Amygdala (tissue), 56 donors: ENCODE measurements at regions not wholly inside any gene's neighbourhood (a gene's known extent, or its start where the extent isn't known, plus 50 kb on each side); places are given as distances from the start of the nearest gene placed in this dataset.

ENCODE experiments used
- DNase-seq, 56 donors: peaks; one replicate each; lab custom pipeline; 2025; lab: John Stamatoyannopoulos, UW

GRCh38 chr13:59542303-59542702 lies 621.4 kb downstream of the DIAPH3 start:
- no peak for DNase-seq

DNA sequence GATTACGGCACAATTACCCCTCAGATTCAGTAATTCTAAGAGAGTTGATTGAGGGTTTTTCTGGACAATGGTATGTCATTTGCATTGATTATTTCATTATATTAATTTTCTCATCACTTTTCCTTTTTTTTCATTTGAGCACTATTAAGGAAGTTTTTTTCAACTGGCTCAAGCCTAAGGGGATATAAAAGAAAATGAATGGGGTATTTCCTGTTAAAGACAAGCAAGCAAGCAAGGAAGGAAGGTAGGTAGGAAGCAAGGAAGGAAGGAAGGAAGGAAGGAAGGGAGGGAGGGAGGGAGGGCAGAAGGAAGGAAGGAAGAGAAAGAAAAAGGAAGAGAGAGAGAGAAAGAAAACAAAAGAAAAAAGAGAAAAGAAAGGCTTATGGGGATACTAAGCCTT lies 620.3 kb downstream of the DIAPH3 start:
- no peak for DNase-seq

DNA sequence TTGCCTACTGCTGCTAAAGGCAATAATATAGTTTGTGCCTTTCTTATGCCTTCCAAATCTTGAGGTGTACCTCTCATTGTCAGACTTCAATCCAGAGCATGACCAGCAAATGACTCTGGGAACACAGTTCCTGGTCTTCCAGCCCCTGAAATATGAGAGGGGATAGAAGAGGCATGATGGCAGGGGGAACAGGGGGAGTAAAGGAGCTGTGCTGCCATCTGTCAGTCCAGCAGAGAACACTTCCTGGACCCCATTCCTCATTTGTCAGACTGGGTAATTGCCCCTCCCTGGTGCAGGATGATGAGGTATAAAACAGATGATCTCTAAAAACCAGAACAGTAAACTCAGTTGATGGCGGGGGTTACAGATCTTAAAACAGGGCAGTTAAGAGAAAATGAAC lies 618.7 kb downstream of the DIAPH3 start:
- no peak for DNase-seq

- DNase-seq: no peak
Measured at GRCh38 chr13:59546178-59546577, 617.5 kb downstream of the DIAPH3 start.

GRCh38 chr13:59547950-59548349 lies 615.8 kb downstream of the DIAPH3 start:
- no peak for DNase-seq

- no peak for DNase-seq
Measured at GRCh38 chr13:59562924-59563323, 600.8 kb downstream of the DIAPH3 start.

DNA sequence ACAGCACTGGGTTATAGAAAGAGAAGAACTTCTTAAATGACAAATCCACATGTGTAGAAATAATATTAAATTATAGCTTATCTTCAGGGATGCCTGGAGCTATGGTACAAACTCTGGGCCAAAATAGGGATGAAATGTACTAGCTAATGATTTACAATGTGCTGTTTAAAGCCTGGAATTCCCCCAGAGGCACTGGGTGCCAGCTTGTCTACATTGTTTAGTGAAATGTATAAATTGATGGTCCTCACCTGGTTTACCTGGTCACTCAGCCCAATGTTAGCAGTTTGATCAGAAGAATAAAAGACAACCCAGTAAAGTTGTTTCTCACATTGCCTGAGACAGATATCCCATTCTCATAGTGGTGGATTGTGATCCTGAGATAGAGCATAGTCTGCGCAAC lies 597.2 kb downstream of the DIAPH3 start:
- DNase-seq: no peak

DNA sequence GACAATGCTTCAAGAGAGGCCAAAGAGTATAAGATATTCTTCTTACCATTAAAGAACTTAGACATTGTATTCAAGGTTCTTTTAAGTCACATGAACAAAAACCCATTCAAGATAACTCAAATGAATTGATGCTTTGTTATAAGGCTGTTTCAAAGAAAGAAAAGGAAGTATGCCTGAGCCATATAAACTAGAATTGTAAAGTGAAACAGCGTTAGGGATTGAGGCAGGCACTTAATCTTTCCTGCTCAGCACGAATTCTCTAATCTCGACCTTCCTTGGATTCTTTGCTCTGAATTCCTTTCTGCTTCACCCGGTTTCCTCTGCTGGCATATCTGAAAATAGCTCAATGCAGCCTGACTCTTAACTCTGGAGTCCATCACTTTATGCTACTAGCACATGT lies 595.4 kb downstream of the DIAPH3 start:
- DNase-seq: no peak

- no peak for DNase-seq
Measured at GRCh38 chr13:59570204-59570603, 593.5 kb downstream of the DIAPH3 start.

GRCh38 chr13:59584101-59584500 lies 579.6 kb downstream of the DIAPH3 start:
- no peak for DNase-seq

DNA sequence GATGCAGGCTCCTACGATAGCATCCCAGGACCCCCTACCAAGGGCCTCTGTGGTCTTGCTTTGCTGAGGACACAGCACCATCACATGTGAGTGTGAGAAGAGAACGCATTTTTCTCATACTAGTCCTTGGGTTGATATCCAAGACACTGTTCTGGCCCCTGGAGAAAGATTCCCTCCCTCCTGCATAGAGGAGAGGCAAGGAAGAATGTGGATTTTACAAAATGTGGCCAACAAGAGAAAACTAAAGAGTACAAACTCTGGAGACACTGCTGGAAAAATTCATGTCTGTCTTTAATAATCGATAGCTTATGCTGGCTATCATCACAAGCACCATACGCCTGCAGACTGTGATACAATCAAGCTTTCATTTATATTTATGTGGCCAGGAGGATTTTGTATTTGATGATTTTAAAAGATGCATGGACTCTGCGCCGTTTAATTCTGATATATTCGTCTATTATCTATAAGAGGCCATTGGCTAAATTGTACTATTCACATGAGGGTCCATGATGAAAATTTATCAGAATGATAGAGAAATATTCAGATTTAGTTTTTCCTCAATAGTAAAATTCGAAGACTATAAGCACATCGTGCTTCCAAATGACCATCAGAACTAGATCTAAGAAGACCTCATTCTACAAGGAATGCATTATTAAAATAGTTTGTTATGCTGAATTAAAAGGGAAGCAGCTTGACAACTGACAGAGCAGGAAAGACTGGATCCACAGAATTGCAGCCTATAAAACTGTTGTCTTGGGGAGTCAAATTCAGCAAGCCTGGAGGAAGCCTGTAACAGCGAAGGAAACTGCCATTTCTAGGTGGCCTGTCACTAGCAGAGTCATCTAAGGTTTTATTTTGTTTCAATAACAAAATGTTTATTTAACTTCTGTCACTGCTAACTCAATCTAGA lies 578.7 kb downstream of the DIAPH3 start:
- DNase-seq: no peak

- no peak for DNase-seq
Measured at GRCh38 chr13:59587030-59587429, 576.7 kb downstream of the DIAPH3 start.

- no peak for DNase-seq
Measured at GRCh38 chr13:59587971-59588716, 575.6 kb downstream of the DIAPH3 start.

- no peak for DNase-seq
Measured at GRCh38 chr13:59588717-59589067, 575.0 kb downstream of the DIAPH3 start.

- DNase-seq: no peak
Measured at GRCh38 chr13:59601993-59602392, 561.7 kb downstream of the DIAPH3 start.

DNA sequence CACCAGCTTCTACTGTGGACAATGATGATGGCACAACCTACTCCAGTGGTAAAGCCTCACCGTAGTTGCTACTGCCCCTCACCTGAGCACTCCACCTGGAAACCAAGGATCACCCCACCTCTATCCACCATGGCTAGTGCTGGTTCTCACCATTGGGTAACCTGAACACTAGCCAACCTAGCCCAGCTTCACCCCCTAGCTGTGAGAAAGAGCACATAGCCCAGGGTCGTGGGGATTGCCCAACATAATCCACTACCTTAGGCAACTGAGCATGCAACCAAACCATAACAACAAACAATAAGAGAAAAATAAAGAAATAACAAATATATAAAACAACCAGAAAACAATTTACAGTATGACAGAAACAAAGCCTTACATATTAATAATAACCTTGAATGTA lies 560.1 kb downstream of the DIAPH3 start:
- no peak for DNase-seq

DNA sequence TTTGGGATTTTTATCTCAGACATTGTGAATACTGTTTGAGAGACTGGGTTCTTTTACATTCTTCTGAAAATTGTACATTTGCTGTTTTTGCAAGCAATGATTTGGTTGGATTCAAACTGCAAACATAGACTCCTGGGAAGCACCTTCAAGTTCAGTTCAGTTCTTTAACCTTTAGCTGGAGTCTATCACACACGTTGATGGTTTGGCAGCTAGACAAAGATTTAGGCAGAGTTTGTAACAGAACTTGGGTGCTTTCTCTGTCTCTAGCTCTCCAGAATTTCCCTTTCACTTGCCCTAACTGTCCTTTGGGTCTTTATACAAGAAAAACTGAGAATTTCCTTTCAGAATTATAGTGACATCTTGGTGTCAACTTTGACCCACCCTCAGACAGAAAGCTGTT lies 556.6 kb downstream of the DIAPH3 start:
- DNase-seq: no peak

DNA sequence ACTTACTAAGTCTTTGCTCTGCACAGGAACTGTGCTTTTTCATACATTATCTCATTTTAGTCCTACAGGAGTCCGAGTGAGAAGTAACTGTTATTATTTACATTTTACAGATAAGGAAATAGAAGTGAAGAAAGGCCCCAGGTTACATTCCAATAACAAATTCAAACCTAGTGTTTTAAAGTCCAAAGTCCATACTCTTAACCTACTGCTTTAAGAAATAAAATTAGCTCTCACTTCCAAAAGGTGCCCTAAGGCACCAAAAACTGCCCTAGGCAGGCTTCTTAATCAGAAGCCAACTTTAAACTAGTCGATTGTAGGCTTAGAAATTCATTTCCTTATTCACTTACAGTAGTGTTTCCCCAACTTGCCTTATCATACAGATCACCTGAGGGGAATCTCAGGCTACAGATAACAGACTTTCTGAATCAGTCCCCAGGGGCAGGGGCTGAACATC lies 555.9 kb downstream of the DIAPH3 start:
- no peak for DNase-seq

- DNase-seq: no peak
Measured at GRCh38 chr13:59609421-59609820, 554.3 kb downstream of the DIAPH3 start.
